Thoracic aorta (tissue), 2 donors: ENCODE measurements at regions not wholly inside any gene's neighbourhood (a gene's known extent, or its start where the extent isn't known, plus 50 kb on each side); places are given as distances from the start of the nearest gene placed in this dataset.

Experiments
- ATAC-seq: fragments of 150-250 bp; one replicate; pipeline ENCODE4 v1.8.0; 2017; ENCODE audit warnings: low read depth; ENCODE audit not compliant: insufficient number of reproducible peaks, low FRiP score
- DNase-seq: peaks from one replicate; pipeline ENCODE4 v3.0.0-alpha.2; 2020; ENCODE audit warnings: low spot score
- H3K27ac ChIP-seq, 2 donors: fragments of 200-600 bp; sonication (generic); 1 replicate in 1 of 2; 2 replicates in 1 of 2; pipeline ENCODE4 v1.5.1; 2016; ENCODE audit warnings: mild to moderate bottlenecking in 2 of 2, moderate library complexity in 2 of 2
- H3K27me3 ChIP-seq: fragments of 200-600 bp; sonication (generic); replicated peaks from 2 replicates; pipeline ENCODE4 v1.6.0; 2016; ENCODE audit warnings: mild to moderate bottlenecking; ENCODE audit not compliant: insufficient read depth
- H3K36me3 ChIP-seq: fragments of 200-600 bp; sonication (generic); one replicate; pipeline ENCODE4 v1.5.1; 2016
- H3K4me1 ChIP-seq, 2 donors: fragments of 200-600 bp; sonication (generic); 1 replicate in 1 of 2; 2 replicates in 1 of 2; pipeline versions ENCODE4 v1.5.1 to v1.6.0; 2016; ENCODE audit warnings: low read depth in 2 of 2, mild to moderate bottlenecking in 1 of 2; ENCODE audit not compliant: control insufficient read depth in 1 of 2
- H3K4me3 ChIP-seq: fragments of 200-600 bp; sonication (generic); 2 replicates; pipeline ENCODE4 v1.5.1; 2016; ENCODE audit warnings: mild to moderate bottlenecking
- H3K9me3 ChIP-seq: fragments of 200-600 bp; sonication (generic); 2 replicates; pipeline ENCODE4 v1.5.1; 2016
- CTCF ChIP-seq: fragments of 200-600 bp; sonication (generic); IDR thresholded peaks from one replicate; pipeline ENCODE4 v1.5.1; 2019; ENCODE audit warnings: antibody characterized with exemption

DNA sequence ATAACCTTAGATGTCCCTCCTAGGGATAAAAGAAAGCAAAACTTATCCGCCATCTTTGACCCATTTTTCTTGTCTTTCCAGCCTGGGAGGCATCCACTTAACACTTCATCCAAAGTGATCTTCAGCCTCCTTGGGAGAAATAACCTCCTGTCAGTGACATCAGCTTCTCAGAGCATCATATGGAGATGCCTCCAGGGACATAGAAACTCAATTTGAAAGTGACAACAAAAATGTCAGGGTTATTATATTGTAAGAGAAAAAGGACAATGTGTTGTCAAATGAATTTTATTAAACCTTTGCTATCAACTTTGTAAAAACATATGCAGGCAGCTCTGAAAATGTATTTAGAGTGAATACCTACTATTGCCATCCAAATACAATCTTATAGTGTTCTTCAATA is 371.2 kb upstream of the ADARB2 start:
- no peak for TF ChIP-seq CTCF
- Histone ChIP-seq H3K9me3 (no peaks in the 10 kb centered on the region), H3K4me3 (no peak overlapping the region), H3K27ac (no peak overlapping the region), H3K4me1 (no peaks in the 10 kb centered on the region), H3K36me3 (no peaks in the 10 kb centered on the region), H3K27me3 (no peaks in the 10 kb centered on the region)
- DNase-seq (no peak), ATAC-seq (no peak)

DNA sequence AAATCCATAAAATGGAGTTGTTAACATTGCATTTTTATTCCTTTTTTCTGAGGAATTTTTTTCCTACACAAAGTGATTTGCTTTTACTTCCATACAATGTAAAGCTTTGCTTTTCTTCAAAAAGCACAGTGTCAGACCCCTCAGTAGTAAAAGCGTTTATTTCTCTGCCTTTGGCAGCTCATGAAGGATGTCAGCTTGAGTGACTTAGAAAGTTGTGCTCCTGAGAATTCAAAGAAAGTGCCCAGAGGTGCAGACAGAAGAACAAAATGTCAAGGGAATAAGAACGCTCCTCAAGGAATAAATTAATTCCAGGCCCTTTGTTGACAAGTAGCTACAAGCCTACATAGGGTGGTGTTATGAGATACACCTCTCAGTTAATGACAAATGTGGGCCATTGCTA is 369.3 kb upstream of the ADARB2 start:
- H3K9me3 ChIP-seq, result no peaks in the 10 kb centered on the region
- TF ChIP-seq CTCF, result no peak
- no peak for ATAC-seq
- no peaks in the 10 kb centered on the region for H3K27me3 ChIP-seq
- no peak overlapping the region for H3K4me3 ChIP-seq
- H3K4me1 ChIP-seq, result no peaks in the 10 kb centered on the region
- no peak overlapping the region for H3K27ac ChIP-seq
- no peak for DNase-seq
- no peaks in the 10 kb centered on the region for H3K36me3 ChIP-seq

DNA sequence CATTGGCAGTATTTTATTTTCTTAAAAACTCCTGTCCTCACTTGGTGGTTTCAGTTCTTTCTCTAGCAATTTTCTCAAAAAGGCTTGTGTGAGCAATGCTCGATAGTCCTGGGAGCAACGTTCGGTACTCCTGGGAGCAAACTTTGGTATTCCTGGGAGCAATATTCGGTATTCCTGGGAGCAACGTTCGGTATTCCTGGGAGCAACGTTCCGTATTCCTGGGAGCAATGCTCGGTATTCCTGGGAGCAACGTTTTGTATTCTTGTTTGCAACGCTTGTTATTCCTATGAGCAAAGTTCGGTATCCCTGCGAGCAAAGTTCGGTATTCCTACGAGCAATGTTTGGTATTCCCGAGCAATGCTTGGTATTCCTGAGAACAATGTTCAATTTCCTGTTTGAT is 362.0 kb upstream of the ADARB2 start:
- H3K4me1 ChIP-seq, result no peaks in the 10 kb centered on the region
- no peak overlapping the region for H3K27ac ChIP-seq
- ATAC-seq, result no peak
- TF ChIP-seq CTCF, result no peak
- H3K27me3 ChIP-seq, result no peaks in the 10 kb centered on the region
- H3K9me3 ChIP-seq, result no peaks in the 10 kb centered on the region
- no peak overlapping the region for H3K4me3 ChIP-seq
- DNase-seq, result no peak
- no peaks in the 10 kb centered on the region for H3K36me3 ChIP-seq

GRCh38 chr10:2097937-2098336 is 360.6 kb upstream of the ADARB2 start:
- ATAC-seq (no peak), DNase-seq (no peak)
- no peak for TF ChIP-seq CTCF

DNA sequence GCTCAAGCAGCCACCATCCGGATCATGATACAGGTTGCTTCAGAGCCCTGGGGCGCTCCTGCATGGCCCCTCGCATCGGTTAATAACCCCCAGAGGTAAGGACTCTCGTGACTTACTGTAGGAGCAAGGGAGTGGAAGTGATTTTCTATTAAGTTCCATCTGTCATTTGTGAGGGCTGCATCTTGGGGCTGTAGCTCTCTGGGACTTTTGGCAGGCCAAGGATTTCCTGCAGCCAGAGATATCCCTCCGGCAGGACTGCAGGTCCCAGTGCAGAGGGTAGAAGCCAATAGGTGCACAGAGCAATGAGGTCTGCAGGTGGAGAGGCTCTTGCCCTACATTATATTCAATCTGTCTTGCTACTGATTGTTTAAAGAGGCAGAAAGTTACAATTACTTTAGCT is 356.8 kb upstream of the ADARB2 start:
- H3K4me1 ChIP-seq, result no peaks in the 10 kb centered on the region
- ATAC-seq, result no peak
- no peak for DNase-seq
- H3K27me3 ChIP-seq, result no peaks in the 10 kb centered on the region
- no peak overlapping the region for H3K4me3 ChIP-seq
- no peaks in the 10 kb centered on the region for H3K9me3 ChIP-seq
- no peaks in the 10 kb centered on the region for H3K36me3 ChIP-seq
- TF ChIP-seq CTCF, result no peak
- no peak overlapping the region for H3K27ac ChIP-seq

More at GRCh38 chr10:2097937-2098336, 360.6 kb upstream of the ADARB2 start:
- Histone ChIP-seq H3K36me3 (no peaks in the 10 kb centered on the region), H3K27me3 (no peaks in the 10 kb centered on the region), H3K9me3 (no peaks in the 10 kb centered on the region), H3K4me3 (no peak overlapping the region), H3K27ac (no peak overlapping the region), H3K4me1 (no peaks in the 10 kb centered on the region)
